T-helper 1 cell treated with Interleukin-12 subunit alpha and Interleukin-12 subunit beta and Interleukin-4 antibody, amounts not matched to agents 30 ng/mL and 1 ng/mL, for 36 hours (primary cell): ENCODE measurements at regions not wholly inside any gene's neighbourhood (a gene's known extent, or its start where the extent isn't known, plus 50 kb on each side); places are given as distances from the start of the nearest gene placed in this dataset.
"Not testable (repeated sequence)": the region's sequence is repeated elsewhere in the genome, so short reads cannot be mapped to it uniquely, and the experiment has no call there.

ENCODE experiments used
- intact Hi-C: fragments of 100-400 bp; cut with micrococcal nuclease; formaldehyde crosslinking; loops from one replicate; pipeline ENCODE4 v1.15.1; 2024

DNA sequence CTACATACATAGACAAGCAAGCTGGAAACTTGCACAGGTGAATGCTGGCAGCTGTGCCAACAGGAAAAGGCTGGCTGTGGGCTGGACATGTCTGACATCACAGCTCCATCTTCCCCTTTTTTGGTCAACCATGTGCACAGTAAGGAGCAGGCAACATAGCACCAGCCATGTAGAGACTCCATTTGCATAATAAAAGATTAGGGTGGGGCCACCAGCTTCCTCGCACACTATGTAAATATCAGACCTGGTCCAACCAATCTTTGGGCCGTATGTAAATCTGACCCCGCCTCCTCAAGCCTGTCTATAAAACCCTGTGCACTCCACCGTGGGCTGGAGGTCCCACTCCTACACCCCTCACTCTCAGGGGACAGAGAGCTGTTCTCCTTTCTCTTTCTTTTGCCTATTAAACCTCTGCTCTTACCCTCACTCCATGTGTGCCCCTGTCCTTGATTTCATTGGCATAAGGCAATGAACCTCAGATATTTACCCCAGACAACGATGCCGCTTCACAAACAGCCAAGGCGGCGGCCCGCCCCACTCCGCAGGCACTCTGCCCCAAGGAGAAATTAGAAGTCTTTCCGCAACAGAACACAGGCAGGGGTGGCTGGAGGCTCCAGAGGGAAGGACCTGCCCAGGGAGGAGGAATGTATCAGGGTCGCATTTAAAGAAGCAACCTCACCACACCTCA lies 862.2 kb downstream of the TRIML1 start:
- intact Hi-C loops = no loop called here

DNA sequence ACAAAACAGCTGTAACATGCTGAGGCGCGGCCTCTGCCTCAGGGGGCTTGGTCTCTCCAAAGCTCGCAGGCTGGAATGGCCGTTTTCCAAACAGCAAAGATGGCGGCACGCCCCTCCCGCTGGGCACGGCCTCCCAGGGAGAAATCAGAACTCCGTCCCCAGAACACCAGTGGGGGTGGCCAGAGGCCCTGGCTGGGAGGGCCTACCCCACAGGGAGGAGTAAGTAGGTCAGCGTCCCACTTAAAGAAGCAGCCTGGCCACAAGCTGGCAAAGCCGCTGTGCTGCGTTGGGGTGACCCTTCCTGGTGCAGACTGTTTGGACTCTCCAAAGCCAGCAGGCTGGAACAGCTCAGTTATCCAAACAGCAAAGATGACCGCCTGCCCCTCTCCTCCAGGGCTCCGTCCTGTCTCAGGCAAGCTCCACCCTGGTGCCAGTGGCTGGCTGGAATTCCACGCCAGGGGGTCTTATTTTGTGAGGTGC lies 862.8 kb downstream of the TRIML1 start:
- intact Hi-C loops = no loop called here

DNA sequence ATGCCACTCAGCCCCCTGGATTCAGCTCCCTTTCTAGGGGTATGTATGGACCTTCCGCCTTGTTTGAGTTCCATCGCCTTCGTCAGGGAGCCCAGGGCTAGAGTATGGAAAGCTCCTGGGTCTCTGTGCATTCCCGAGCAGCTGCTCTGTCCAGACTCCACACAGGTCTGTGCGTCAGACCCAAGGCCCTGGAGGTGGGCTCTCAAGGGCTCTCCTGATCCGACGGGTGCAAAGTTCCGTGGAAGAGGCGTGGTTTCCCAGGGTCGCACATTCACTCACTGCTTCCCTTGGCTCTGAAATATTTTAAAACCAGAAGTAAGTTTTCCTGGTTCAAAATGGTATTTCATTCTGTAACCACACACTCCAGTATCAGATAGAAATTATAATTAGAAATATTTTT lies 863.2 kb downstream of the TRIML1 start:
- intact Hi-C loops = no loop called here

DNA sequence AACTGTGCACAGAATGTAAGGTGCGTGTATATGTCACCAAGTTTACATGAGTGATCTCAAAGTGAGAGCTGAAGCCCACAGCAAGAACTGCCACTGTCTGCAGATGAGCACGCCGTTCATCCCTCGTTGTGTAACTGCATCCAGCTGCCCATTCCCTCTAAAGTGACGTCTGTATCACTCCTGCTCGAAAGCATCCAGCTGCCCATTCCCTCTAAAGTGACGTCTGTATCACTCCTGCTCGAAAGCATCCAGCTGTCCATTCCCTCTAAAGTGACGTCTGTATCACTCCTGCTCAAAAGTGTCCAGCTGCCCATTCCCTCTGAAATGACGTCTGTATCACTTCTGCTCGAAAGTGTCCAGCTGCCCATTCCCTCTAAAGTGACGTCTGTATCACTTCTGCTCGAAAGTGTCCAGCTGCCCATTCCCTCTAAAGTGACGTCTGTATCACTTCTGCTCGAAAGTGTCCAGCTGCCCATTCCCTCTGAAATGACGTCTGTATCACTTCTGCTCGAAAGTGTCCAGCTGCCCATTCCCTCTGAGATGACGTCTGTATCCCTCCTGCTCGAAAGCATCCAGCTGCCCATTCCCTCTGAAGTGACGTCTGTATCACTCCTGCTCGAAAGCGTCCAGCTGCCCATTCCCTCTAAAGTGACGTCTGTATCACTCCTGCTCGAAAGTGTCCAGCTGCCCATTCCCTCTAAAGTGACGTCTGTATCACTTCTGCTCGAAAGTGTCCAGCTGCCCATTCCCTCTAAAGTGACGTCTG lies 871.4 kb downstream of the TRIML1 start:
- intact Hi-C loops = not testable (repeated sequence)

DNA sequence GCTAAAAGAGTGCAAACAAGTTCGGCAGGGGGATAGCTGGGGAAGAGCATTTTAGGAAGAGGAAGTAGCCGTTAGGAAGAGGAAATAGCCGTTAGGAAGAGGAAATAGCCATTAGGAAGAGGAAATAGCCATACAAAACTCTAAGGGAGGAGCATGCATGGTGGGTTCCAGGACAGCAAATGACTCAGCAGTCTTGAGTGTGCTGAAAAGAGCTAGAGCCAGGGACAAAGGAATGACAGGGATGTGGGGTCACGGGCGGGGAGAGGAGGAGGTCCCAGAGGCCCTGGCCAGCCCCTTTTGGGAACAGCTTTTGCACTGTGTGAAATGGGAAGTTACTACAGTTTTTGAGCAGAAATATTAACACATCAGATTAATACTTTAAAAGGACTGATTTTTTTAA lies 882.6 kb downstream of the TRIML1 start:
- intact Hi-C loops = no loop called here

DNA sequence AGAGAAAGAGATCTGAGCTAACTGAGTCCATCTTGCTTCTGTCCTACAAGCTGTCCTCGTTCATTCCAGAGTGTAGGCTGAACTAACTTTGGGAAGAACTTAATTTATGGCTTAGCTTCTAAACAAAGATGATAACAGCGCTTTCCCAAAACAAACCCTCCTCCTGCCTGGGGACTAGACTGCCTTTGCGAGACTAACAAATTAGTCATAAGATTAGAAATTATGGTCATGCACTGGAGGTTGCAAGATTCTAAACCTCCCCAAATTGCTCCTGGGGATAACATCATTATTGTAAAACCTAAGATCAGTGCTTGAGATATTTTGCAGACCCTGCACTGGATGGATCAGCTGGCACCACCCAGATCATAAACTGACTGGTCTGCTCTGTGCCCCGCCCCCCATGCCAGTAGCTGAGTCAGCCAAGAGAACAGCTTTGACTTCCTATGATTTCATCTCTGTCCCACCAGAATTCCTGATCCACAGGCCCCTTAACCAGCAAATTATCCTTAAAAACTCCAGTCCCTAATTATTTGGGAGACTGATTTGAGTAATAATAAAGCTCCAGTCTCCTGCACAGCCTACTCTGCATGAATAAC lies 883.3 kb downstream of the TRIML1 start:
- intact Hi-C loops = no loop called here

DNA sequence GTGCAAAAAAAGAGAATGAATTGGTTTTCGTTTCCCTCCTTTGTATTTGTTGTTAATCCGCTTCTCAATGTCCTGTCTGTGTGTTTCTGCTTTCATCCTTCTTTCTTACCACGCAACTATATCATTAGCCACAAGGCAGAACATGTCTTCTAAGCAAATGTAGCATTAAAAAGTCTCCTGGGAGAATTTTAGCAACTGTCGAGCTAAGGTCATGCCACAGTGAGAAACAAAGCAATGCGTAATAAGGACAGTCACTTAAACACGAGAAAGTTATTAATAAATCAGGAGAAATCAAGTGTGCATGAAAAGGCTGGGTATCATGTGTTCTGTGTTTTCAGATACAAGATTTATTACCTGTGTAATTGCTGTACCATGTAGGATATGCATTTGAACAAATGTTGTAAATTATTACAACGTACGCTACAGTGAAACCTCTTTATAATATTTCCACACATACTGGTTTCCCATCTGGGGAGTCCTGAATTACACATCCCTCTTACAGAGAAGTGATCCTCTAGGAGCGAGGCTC lies 890.8 kb downstream of the TRIML1 start:
- intact Hi-C loops = no loop called here

DNA sequence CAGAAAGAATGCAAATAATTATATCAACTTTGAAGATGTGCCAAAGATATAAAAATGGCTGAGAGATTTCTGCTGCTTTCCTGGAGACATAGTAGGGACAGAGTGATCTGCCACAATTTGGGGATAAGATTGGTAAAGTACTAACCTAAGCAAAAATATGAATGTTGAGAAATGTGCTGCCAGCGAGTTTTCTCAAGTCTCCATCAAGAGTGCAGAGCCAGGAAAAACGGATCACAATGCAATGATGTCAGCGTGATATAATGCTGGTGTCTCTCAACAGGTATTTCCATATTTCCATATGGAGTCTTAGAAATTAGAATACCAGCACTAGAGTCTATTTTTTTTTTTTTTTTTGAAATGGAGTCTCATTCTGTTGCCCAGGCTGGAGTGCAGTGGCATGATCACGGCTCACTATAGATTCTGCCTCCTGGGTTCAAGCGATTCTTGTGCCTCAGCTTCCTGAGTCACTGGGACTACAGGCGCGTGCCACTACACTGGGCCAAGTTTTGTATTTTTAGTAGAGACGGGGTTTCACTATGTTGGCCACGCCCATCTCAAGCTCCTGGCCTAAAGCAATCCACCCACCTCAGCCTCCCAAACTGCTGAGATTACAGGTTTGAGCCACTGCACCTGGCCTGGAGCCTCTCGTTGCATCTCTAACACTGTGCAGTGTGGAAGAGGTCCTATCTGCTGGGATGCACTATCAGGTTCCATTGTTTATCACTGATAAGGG lies 893.5 kb downstream of the TRIML1 start:
- intact Hi-C loops = no loop called here

DNA sequence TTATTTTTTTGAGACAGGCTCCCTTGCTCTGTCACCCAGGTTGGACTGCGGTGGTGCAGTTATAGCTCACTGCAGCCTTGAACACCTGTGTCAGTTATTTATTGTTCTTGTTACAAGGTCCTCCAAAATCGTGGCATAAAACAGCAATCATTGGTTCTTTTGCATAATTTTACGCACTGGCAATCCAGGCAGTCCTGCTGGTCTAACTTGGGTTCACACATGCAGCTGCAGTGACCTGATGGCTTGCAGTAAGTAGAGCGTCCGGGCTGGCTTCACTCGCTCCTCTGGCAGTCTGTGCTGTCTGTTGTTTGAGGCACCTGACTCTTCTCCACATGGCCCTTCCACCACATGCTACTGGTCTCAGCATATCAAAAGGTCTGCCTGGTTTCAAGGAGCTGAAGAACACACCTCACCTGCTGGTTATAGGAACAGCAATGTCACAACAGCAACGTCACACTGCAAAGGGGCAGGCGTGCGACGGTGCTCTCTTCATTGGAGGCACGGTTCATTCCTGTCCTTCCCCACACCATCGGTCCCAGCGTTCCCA lies 894.6 kb downstream of the TRIML1 start:
- intact Hi-C loops = no loop called here

DNA sequence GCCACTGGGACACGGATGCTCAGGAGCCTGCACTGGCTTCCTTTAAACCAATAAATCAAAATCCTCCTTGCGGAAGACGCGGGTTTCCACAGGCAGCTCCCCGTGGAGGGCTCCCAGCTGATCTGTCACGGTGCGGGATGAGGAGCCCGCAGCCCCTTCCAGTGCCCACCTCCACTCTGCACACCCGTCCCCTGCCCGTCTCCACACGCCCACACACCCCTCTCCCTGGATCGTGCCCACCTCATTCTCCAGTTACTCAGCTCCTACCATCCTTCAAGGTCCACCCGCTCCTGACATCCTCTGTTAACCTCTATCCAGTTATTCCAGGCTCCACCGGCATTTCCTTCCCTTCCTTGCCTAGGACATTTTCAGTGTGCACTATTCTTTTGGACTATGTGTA lies 895.9 kb downstream of the TRIML1 start:
- intact Hi-C loops = no loop called here

DNA sequence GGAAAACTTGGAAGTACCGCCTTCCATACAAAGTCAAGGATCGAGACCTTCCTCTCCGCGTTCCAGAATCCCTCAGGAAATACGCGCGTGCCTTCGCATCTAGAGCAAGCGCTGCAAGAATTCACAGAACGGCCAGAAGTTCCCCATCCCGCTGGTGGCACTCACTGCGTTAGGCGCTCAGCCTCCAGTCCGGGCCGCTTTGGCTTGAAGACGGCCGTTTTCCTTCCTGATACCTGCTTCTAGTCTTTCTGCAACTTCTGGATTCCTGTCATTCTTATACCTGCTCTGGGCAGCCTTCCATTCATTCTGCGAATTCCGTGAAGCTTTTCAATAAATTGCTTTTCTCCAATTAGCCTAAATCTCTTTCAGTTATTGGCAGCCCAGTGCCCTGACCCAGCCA lies 896.4 kb downstream of the TRIML1 start:
- intact Hi-C loops = no loop called here

DNA sequence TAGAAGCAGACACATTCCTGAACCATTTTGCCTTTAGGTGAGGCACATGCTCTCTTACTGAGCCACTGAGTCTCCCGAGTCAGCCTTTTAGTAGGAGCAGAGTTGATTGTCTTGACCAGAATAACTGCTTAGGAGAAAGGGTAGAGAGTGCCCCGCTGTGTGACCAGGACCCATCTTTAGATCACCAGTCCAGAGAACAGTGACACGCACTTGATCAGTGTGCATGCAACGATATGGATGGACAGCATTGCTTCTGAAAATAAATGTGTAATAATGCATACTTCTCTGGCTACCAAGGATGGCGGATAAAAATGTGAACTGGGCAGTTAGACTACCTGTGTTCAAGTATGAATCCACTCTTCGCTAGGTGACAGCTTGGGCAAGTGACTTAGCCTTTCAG lies 897.7 kb downstream of the TRIML1 start:
- intact Hi-C loops = no loop called here

DNA sequence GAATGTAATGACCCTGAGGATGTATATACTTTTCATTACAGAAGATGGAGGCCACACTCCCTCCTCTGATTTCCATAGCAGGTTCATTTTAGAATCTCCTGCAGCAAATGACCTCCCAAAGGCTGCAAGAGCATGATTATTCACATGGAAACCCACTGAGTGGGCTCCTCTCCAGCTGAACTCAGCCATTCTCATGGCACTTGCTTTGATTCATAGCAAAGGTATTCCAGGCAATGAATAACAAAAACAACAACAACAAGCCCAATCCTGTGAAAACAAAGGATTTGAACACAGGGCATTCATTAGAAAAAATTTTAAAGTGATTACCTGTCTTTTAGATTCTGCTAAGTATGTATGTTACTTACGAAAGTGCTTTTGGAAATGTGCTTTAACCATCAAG lies 894.0 kb upstream of the FRG1 start:
- intact Hi-C loops = no loop called here

DNA sequence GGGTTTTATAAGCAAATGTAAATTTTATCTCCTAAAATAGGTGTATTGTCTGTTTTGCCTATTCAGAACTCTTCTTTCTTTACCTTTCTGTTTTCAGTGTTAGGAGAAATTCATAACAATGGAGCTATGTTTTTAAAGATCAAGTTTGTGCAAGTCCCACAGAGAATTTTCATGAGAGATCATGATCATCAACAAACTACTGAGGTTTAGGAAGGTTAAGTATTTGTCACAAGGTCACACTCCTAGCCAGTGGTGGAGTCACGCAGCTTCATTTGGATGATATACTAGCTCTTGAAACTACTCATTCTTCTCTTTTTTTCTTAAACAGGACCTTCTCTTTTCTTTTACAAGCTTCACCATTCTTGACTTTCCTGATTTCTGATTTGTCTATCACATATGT lies 892.6 kb upstream of the FRG1 start:
- intact Hi-C loops = no loop called here

DNA sequence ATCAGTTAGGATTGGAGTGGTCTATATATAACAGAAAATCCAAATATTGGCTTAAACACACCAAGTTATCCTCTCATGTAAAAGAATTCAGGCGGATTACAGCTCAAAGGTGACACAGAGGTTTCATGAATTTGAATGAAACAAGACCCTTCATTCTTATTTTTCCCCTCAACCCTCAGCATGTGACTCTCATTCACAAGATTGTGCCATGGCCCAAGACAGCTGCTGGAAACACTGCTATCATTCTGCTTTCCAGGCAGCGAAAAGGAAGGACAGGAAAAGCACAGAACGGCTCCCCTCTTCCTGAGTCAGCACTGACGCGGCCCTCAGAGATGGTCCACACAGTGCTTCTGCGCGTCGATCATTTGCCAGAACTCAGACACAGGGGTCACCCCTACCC lies 891.0 kb upstream of the FRG1 start:
- intact Hi-C loops = no loop called here

DNA sequence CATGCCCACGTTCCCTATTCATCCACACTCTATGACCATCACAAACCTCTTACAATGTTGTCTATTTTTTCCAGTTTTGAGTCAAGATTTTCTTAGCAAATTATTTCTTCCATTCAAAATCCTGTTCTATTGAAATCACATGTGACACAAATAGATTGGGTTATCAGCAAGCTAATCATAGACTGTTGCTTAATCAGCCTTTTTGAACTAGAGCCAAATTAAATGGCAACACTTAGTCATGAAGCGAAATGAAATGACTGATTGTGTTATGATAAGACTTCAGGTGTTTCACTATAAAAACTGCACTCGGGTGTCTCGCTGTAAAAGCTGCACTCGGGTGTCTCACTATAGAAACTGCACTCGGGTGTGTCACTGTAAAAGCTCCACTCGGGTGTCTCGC lies 890.0 kb upstream of the FRG1 start:
- intact Hi-C loops = no loop called here

DNA sequence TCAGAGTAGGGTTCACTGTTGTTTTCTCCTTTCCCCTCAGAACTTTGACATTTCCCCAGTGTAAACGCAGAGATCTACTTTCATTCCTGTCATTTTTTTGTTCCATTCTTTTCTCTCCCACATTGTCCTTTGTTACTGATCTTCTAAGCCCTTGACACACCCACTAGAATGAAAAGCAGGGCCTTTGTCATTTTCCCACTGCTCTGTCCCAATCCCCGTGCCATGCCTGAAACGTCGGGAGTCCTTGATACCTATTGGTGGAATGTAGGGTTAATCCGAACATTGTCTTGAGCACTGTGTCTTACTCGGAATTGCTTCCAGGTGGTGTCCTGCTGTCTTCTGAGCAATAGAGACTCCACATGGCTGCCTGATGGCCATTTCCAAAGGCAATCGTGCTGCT lies 887.1 kb upstream of the FRG1 start:
- intact Hi-C loops = no loop called here

DNA sequence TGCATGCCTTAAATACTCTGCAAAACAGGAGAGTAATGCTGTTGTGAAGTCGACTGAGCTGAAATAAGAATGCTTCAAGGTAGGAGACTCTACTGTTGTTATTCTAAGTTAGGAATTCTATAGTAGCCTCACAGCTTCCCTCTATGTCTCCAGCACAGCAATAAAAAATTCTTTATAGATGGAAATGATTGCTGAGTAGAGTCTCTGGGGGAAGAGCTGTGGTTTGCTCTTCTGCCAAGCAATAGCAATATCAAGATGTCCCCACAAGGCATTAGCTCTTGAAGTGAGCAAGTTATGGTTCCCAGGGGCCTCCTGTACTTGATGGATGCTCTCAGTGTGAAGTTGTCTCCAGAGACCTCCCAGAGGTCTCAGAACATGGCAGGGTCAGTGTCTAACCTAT lies 880.6 kb upstream of the FRG1 start:
- intact Hi-C loops = no loop called here

DNA sequence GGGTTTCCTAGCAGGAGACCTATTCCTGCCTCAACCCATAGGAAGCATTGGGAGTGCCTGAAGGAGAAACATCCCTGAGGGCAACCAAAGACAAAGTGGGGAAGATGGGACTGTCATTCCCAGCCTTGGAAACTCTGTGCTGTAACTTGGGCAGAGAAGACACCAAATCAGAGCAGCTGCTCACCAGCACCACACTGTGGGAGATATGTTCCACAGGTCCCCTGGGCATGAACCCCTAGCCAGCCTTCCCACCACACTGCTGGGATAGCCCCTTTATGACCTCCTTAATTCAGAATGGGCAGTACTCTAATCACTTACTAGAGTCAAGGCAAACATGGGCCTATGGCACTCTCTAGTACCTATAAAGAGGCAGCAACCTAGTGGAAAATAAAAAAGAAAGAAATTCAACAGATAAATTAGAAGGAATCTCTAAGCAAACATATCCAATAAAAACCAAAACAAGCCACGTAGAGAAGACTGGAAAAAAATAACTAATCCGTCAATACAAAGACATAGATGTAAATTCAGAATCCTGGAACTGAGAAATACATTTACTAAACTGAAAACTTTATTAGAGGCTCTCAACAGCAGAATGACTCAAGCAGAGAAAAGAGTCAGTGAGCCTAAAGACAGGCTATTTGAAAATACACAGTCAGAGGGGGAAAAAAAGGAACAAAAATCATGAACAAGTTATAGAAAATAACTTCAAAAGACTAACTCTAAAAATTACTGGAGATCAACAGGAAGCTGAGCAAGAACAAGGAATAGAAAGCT lies 878.4 kb upstream of the FRG1 start:
- intact Hi-C loops = no loop called here

DNA sequence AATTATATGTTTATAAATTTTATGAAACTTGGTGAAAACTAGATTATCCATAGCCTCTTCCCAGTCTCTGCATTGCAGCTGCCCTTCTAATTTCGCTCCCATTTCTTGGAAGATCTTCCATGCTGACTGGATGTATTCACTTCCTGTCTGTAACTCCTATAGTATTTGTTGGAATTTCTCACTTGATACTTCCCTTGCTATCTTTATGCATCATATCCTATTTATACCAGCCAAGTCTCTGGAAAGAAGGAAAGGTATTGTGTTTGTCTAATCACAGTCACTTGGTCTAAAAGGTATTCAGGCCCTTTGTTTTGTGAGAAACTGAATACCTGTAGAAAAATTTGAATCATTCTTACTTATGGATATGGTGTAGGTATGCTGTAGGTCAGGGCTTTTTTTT lies 870.9 kb upstream of the FRG1 start:
- intact Hi-C loops = no loop called here

DNA sequence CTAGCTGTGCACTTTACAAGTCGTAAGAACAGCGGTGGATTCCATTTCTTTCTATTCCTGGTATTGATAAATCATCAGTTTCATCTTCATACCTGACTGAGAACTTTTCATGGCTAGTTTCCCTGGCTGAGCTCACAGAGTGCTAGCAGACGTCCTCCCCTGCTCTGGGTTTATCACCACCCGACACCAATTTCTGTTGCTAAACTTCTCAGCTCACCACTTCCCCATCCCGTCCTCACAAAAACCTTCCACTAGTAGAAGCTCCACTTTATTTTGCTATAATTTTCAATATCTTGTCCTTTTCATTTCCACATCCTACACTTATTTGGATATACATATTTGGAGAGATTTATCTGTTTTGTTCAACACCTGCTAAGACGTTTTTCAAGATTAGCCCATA lies 869.4 kb upstream of the FRG1 start:
- intact Hi-C loops = no loop called here
